Activated CD8-positive, alpha-beta memory T cell treated with anti-CD3 and anti-CD28 coated beads for 48 hours (primary cell): ENCODE measurements at regions not wholly inside any gene's neighbourhood (a gene's known extent, or its start where the extent isn't known, plus 50 kb on each side); places are given as distances from the start of the nearest gene placed in this dataset.

Experiments
- DNase-seq, 3 experiments: peaks; one replicate each; pipeline ENCODE4 v3.0.0-alpha.2; 2020; ENCODE audit warnings: low read depth in 2 of 3, low spot score in 2 of 3

GRCh38 chr4:184529283-184529682, 54.9 kb upstream of the IRF2 start:
- DNase-seq: no peak

- no peak for DNase-seq
These were observed 54.4 kb upstream of the IRF2 start for GRCh38 chr4:184528713-184529112.

GRCh38 chr4:184528051-184528450, 53.7 kb upstream of the IRF2 start:
- no peak for DNase-seq

DNA sequence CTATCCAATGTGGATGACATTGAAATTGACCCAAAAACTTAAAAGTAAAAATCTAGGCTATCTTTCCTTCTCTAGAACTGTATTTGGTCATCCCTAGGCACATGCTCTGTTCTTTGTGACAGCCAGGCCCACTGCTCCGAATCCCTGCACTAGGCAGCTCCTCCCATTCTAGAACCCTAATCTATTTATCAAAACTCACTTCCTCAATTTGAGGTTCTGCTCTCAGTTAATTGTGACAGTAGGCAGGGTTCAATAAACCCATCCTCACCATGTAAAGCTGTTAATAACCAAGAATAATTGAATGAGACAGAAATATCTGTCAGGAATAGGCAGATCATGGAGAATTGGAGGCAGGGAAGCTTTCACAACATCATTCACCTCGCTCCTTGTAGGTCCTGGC, 51.9 kb upstream of the IRF2 start:
- no peak for DNase-seq
